ENCODE measurements at regions not wholly inside any gene's neighbourhood (a gene's known extent, or its start where the extent isn't known, plus 50 kb on each side); places are given as distances from the start of the nearest gene placed in this dataset.

DNA sequence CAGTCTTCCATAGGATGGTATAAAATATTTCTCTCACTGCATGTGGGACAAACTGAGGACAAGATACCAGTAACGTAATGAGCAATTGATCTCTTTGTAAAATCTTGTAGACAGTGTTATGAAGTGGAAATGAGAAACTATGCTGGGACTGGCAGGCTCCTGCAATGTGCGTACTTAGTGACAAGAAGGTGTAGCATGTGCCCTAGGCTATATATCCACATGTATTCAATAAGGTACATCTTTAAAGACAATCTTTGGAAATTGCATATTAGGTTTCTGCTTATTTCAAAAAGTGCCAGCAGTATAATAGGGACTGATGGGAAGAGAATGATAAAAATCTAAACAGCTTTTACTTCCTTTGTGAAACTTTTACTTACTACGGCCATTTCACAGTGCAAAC, 81.9 kb upstream of the GREM2 start:
- no peak overlapping the region for H3K4me3 ChIP-seq
- no peaks in the 10 kb centered on the region for H3K9me3 ChIP-seq
- no peak for DNase-seq
- peak overlapping the region in 1 of 12 donors; percentile 54 for H3K27ac ChIP-seq
- 62 to 75% (median 69%) methylated on average over 3 of the region's 3 CpGs for WGBS, 4 donors
- no peaks in the 10 kb centered on the region for H3K4me1 ChIP-seq
- no peak for TF ChIP-seq POLR2A (IDR thresholded peaks at IDR 0.05)
- TF ChIP-seq, protein P1, sequence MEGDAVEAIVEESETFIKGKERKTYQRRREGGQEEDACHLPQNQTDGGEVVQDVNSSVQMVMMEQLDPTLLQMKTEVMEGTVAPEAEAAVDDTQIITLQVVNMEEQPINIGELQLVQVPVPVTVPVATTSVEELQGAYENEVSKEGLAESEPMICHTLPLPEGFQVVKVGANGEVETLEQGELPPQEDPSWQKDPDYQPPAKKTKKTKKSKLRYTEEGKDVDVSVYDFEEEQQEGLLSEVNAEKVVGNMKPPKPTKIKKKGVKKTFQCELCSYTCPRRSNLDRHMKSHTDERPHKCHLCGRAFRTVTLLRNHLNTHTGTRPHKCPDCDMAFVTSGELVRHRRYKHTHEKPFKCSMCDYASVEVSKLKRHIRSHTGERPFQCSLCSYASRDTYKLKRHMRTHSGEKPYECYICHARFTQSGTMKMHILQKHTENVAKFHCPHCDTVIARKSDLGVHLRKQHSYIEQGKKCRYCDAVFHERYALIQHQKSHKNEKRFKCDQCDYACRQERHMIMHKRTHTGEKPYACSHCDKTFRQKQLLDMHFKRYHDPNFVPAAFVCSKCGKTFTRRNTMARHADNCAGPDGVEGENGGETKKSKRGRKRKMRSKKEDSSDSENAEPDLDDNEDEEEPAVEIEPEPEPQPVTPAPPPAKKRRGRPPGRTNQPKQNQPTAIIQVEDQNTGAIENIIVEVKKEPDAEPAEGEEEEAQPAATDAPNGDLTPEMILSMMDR (IDR thresholded peaks at IDR 0.05), result no peak
- H3K27me3 ChIP-seq, result no peaks in the 10 kb centered on the region
- ATAC-seq, result no peak
- no peaks in the 10 kb centered on the region for H3K36me3 ChIP-seq
- intact Hi-C loops (cut with DNase I), result loop anchor here in 5 of 10 donors (5.0 to 10.0 kb wide), 4 partner anchors 499 to 739 kb away; no protein-coding TSS in a partner anchor

DNA sequence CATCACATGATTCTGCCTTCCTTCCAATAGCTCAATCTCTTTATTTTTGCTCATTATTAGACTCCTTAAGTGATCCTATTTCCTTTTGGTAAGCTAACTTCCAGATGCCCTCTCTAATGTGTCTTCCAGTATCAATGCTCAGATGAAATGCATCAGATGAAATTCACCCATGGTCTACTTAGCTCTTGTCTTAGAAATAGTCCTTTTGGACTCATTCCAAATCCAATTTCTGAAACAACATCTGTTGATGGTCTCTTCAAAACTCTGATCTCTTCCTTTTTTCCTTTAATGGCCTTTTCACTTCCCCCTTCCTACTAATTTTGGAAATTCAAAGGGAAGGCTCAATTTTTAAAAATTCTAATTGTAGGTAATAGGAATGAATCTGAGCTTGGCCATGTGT, 81.1 kb upstream of the GREM2 start:
- intact Hi-C loops (cut with DNase I), result loop anchor here in 5 of 10 donors (5.0 to 10.0 kb wide), 4 partner anchors 498 to 738 kb away; no protein-coding TSS in a partner anchor
- Histone ChIP-seq H3K36me3 (no peaks in the 10 kb centered on the region), H3K4me1 (no peaks in the 10 kb centered on the region), H3K9me3 (no peaks in the 10 kb centered on the region), H3K27me3 (no peaks in the 10 kb centered on the region), H3K4me3 (no peak overlapping the region), H3K27ac (peak overlapping the region in 1 of 12 donors; percentile 54)
- ATAC-seq (no peak), DNase-seq (no peak)
- TF ChIP-seq, protein P1 (IDR thresholded peaks at IDR 0.05), result no peak
- TF ChIP-seq POLR2A (IDR thresholded peaks at IDR 0.05), result no peak

- WGBS, 4 donors, result 45 to 63% (median 56%) methylated on average over 12 of the region's 12 CpGs
- Histone ChIP-seq H3K4me1 (no peaks in the 10 kb centered on the region), H3K4me3 (no peak overlapping the region), H3K9me3 (no peaks in the 10 kb centered on the region), H3K27me3 (no peaks in the 10 kb centered on the region), H3K27ac (peak overlapping the region in 1 of 12 donors; percentile 8), H3K36me3 (no peaks in the 10 kb centered on the region)
- ATAC-seq, result no peak
- intact Hi-C loops (cut with DNase I), result loop anchor here in 5 of 10 donors (5.0 to 10.0 kb wide), 4 partner anchors 497 to 737 kb away; no protein-coding TSS in a partner anchor
- TF ChIP-seq, protein P1 (IDR thresholded peaks at IDR 0.05), result peak in 11 of 12 donors; percentile 16 to 48 (median 31)
- TF ChIP-seq POLR2A (IDR thresholded peaks at IDR 0.05), result no peak
- DNase-seq, result no peak
Measured at GRCh38 chr1:240691909-240692705, 80.2 kb upstream of the GREM2 start.

DNA sequence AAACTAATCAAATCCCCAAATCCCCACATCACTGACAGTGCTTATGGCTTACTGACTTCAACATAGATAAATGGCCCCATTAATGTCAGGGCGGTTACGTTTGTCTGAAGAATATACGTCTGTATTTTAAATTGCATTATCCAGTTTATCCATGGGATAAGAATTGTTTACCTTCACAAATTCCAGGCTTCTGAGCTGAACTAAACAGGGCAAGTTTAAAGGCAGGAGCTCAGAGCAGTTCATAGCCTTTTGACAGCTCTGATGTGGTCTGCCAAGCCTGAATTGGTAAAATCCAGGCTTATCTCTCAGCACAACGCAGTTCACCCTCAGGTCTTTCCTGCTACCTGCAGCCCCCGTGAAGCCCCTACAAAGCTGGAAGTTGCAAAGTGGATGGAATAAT, 79.5 kb upstream of the GREM2 start:
- no peaks in the 10 kb centered on the region for H3K27me3 ChIP-seq
- intact Hi-C loops (cut with DNase I), result loop anchor here in 5 of 10 donors (5.0 to 10.0 kb wide), 4 partner anchors 497 to 737 kb away; no protein-coding TSS in a partner anchor
- H3K36me3 ChIP-seq, result no peaks in the 10 kb centered on the region
- WGBS, 4 donors, result 50 to 73% (median 59%) methylated on average over 5 of the region's 5 CpGs
- ATAC-seq, result no peak
- DNase-seq, result no peak
- H3K9me3 ChIP-seq, result no peaks in the 10 kb centered on the region
- no peaks in the 10 kb centered on the region for H3K4me1 ChIP-seq
- no peak for TF ChIP-seq POLR2A (IDR thresholded peaks at IDR 0.05)
- TF ChIP-seq, protein P1 (IDR thresholded peaks at IDR 0.05), result no peak
- H3K27ac ChIP-seq, result no peak overlapping the region
- no peak overlapping the region for H3K4me3 ChIP-seq

All from heart left ventricle (tissue), 16 donors.